PFSK-1 (cell line): ENCODE measurements at regions not wholly inside any gene's neighbourhood (a gene's known extent, or its start where the extent isn't known, plus 50 kb on each side); places are given as distances from the start of the nearest gene placed in this dataset.

ENCODE experiments used
- SIN3A ChIP-seq: IDR thresholded peaks from 2 replicates; pipeline ENCODE4 v1.6.1; 2012; ENCODE audit warnings: mild to moderate bottlenecking, low read length, moderate library complexity, borderline replicate concordance; ENCODE audit not compliant: insufficient read depth
- TAF1 ChIP-seq: IDR thresholded peaks from 2 replicates; pipeline ENCODE4 v1.6.1; 2012; ENCODE audit warnings: low read length, control low read depth, borderline replicate concordance; ENCODE audit not compliant: insufficient read depth

DNA sequence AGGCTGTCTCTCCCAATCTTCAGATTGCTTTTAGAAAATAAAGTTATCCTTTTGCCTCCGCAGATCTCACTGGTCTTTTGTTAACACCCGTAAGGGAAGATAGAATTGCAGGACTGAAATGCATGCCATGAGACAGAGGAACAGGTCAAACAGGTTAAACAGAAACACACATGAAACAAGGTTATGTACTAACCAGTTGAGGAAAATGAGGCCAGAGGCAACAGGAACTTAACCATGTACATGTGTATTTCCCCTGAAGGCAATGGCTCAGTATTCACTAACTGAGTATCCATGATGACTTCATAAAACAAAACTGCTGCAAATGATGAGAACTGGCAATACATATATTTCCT is 169.1 kb upstream of the NSMCE3 start:
- no peak for TF ChIP-seq TAF1
- no peak for TF ChIP-seq SIN3A
